ENCODE measurements at regions not wholly inside any gene's neighbourhood (a gene's known extent, or its start where the extent isn't known, plus 50 kb on each side); places are given as distances from the start of the nearest gene placed in this dataset.

DNA sequence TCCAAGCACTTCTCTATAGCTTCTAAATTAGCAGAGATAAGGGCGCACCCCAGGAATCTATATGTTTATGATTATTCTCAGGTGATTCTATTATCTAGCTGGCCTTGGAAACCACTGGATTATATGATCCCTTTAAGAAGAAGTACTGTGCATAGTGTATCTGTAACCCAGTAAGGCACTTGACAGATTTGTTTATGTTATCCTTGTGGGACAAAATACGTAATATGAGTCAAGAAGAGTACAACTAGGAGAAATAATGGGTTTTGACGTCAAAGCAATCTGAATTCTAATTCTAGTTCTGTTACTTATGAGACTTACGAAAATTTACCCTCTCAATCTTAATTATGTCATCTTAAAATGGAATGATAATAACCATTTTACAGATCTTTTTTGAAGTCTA, 259.6 kb upstream of the NAV3 start:
- CTCF ChIA-PET = no interaction called here

DNA sequence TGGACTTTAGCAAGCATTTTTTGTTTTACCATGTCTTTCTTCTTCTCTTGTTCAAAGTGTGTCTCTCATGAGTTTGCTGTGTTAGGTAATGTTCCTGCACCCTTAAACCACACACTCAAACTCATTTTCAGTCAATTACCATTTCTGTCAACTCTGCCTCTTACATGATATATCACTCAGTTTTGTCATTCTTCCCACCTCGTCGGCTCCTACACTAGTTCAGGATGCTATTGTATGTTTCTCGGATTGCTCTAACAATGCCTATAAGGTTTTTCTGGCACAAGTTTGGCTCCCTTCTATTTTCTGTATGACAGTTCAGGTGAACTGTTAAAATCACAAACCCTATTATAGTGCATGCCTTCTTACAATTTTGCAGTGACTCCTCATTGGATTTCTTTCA, 260.8 kb upstream of the NAV3 start:
- BruUV-seq (replicated peaks) = no TSS peak
- Histone ChIP-seq H3K9me2 (ENCODE audit: insufficient read depth) (no peaks in the 10 kb centered on the region), H3K4me2 (no peak overlapping the region), H3K9me3 (ENCODE audit: insufficient read depth, low read depth) (no peaks in the 10 kb centered on the region), H3K27ac (no peak overlapping the region), H4K20me1 (ENCODE audit: insufficient read depth) (no peaks in the 10 kb centered on the region), H2AFZ (no peak overlapping the region), H3K27me3 (ENCODE audit: insufficient read depth, low read depth) (no peaks in the 10 kb centered on the region), H3K4me3 (no peak overlapping the region), H3K36me3 (ENCODE audit: low read depth) (no peaks in the 10 kb centered on the region), H3K4me1 (replicated peaks; ENCODE audit: insufficient read depth) (no peaks in the 10 kb centered on the region), H3F3A (ENCODE audit: insufficient read depth, low read depth) (no peaks in the 10 kb centered on the region), H3K79me2 (ENCODE audit: low read depth) (no peaks in the 10 kb centered on the region)
- intact Hi-C loops (cut with micrococcal nuclease; ENCODE audit: unreplicated experiment) = no loop called here
- ChIA-PET POLR2A (ENCODE audit: unreplicated experiment) (no interaction called here), CTCF (no interaction called here)
- no peak for DNase-seq
- no peak for TF ChIP-seq EZH2 (IDR thresholded peaks at IDR 0.05; ENCODE audit: low read depth)
- TF ChIP-seq, protein P1, sequence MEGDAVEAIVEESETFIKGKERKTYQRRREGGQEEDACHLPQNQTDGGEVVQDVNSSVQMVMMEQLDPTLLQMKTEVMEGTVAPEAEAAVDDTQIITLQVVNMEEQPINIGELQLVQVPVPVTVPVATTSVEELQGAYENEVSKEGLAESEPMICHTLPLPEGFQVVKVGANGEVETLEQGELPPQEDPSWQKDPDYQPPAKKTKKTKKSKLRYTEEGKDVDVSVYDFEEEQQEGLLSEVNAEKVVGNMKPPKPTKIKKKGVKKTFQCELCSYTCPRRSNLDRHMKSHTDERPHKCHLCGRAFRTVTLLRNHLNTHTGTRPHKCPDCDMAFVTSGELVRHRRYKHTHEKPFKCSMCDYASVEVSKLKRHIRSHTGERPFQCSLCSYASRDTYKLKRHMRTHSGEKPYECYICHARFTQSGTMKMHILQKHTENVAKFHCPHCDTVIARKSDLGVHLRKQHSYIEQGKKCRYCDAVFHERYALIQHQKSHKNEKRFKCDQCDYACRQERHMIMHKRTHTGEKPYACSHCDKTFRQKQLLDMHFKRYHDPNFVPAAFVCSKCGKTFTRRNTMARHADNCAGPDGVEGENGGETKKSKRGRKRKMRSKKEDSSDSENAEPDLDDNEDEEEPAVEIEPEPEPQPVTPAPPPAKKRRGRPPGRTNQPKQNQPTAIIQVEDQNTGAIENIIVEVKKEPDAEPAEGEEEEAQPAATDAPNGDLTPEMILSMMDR (conservative IDR thresholded peaks at IDR 0.05) = no peak

More for the DNA sequence above, 259.6 kb upstream of the NAV3 start:
- Histone ChIP-seq H3K27me3 (ENCODE audit: insufficient read depth, low read depth) (no peaks in the 10 kb centered on the region), H3K27ac (no peak overlapping the region), H3K4me1 (replicated peaks; ENCODE audit: insufficient read depth) (no peaks in the 10 kb centered on the region), H3F3A (ENCODE audit: insufficient read depth, low read depth) (no peaks in the 10 kb centered on the region), H3K79me2 (ENCODE audit: low read depth) (no peaks in the 10 kb centered on the region), H3K36me3 (ENCODE audit: low read depth) (no peaks in the 10 kb centered on the region), H3K9me3 (ENCODE audit: insufficient read depth, low read depth) (no peaks in the 10 kb centered on the region), H2AFZ (no peak overlapping the region), H3K4me2 (no peak overlapping the region), H3K4me3 (no peak overlapping the region), H4K20me1 (ENCODE audit: insufficient read depth) (no peaks in the 10 kb centered on the region), H3K9me2 (ENCODE audit: insufficient read depth) (no peaks in the 10 kb centered on the region)
- BruUV-seq (replicated peaks) = no TSS peak
- POLR2A ChIA-PET (ENCODE audit: unreplicated experiment) = no interaction called here
- intact Hi-C loops (cut with micrococcal nuclease; ENCODE audit: unreplicated experiment) = no loop called here
- DNase-seq = no peak
- no peak for TF ChIP-seq EZH2 (IDR thresholded peaks at IDR 0.05; ENCODE audit: low read depth)
- TF ChIP-seq, protein P1 (conservative IDR thresholded peaks at IDR 0.05) = no peak

DNA sequence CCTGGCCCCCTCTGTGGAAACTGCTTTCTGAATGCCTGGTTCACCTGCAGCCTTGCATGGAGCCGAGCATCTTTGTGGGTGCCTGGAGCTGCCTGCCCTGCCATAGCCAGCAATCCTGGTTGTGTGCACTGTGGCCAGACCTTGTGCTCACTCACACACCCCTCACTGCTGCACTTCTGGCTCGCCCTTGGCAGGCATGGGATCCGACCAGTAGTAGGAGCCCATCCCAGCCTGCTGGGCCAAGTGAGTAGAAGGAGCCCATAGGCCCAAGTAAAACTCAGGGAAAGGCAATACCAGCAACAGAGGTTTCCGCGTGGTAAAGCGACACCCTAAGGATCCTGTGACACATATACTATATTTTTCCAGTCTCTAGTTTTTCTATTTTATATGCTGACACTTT, 270.0 kb upstream of the NAV3 start:
- Histone ChIP-seq H3K9me3 (ENCODE audit: insufficient read depth, low read depth) (no peaks in the 10 kb centered on the region), H3K9me2 (ENCODE audit: insufficient read depth) (0 out of 2 replicates have a peak, but pooled peaks cover 3% of the 10 kb centered on the region), H3K4me3 (no peak overlapping the region), H3K27me3 (ENCODE audit: insufficient read depth, low read depth) (no peaks in the 10 kb centered on the region), H3K4me2 (no peak overlapping the region), H3K79me2 (ENCODE audit: low read depth) (no peaks in the 10 kb centered on the region), H3F3A (ENCODE audit: insufficient read depth, low read depth) (no peaks in the 10 kb centered on the region), H2AFZ (no peak overlapping the region), H3K36me3 (ENCODE audit: low read depth) (no peaks in the 10 kb centered on the region), H4K20me1 (ENCODE audit: insufficient read depth) (no peaks in the 10 kb centered on the region), H3K4me1 (replicated peaks; ENCODE audit: insufficient read depth) (no peaks in the 10 kb centered on the region), H3K27ac (no peak overlapping the region)
- no peak for DNase-seq
- CTCF ChIA-PET = no interaction called here
- BruUV-seq (replicated peaks) = no TSS peak
- TF ChIP-seq, protein P1 (conservative IDR thresholded peaks at IDR 0.05) = no peak
- no peak for TF ChIP-seq EZH2 (IDR thresholded peaks at IDR 0.05; ENCODE audit: low read depth)
- POLR2A ChIA-PET (ENCODE audit: unreplicated experiment) = no interaction called here
- intact Hi-C loops (cut with micrococcal nuclease; ENCODE audit: unreplicated experiment) = no loop called here
